Uterus (tissue), 2 donors: ENCODE measurements at regions not wholly inside any gene's neighbourhood (a gene's known extent, or its start where the extent isn't known, plus 50 kb on each side); places are given as distances from the start of the nearest gene placed in this dataset.

Source experiments
- POLR2A ChIP-seq, 2 donors: fragments of 450-650 bp; IDR thresholded peaks; one replicate each; pipeline ENCODE4 v1.6.1; 2016; ENCODE audit warnings: antibody characterized with exemption in 2 of 2, mild to moderate bottlenecking in 1 of 2, moderate library complexity in 1 of 2
- TF ChIP-seq, protein P1 (sequence below), 4 experiments: fragments of 200-600 bp in 2 of 4; fragments of 450-650 bp in 2 of 4; sonication (generic) in 2 of 4; IDR thresholded peaks; one replicate each; pipeline ENCODE4 v1.5.1; 2016 to 2019; ENCODE audit warnings: antibody characterized with exemption in 4 of 4, mild to moderate bottlenecking in 2 of 4, moderate library complexity in 1 of 4

- TF ChIP-seq, protein P1, sequence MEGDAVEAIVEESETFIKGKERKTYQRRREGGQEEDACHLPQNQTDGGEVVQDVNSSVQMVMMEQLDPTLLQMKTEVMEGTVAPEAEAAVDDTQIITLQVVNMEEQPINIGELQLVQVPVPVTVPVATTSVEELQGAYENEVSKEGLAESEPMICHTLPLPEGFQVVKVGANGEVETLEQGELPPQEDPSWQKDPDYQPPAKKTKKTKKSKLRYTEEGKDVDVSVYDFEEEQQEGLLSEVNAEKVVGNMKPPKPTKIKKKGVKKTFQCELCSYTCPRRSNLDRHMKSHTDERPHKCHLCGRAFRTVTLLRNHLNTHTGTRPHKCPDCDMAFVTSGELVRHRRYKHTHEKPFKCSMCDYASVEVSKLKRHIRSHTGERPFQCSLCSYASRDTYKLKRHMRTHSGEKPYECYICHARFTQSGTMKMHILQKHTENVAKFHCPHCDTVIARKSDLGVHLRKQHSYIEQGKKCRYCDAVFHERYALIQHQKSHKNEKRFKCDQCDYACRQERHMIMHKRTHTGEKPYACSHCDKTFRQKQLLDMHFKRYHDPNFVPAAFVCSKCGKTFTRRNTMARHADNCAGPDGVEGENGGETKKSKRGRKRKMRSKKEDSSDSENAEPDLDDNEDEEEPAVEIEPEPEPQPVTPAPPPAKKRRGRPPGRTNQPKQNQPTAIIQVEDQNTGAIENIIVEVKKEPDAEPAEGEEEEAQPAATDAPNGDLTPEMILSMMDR (IDR thresholded peaks at IDR 0.05): no peak
- TF ChIP-seq POLR2A (IDR thresholded peaks at IDR 0.05): no peak
Measured at GRCh38 chr1:221366495-221367110, 375.3 kb downstream of the DUSP10 start.
